Endothelial cell of hepatic sinusoid (primary cell): ENCODE measurements at regions not wholly inside any gene's neighbourhood (a gene's known extent, or its start where the extent isn't known, plus 50 kb on each side); places are given as distances from the start of the nearest gene placed in this dataset.
"Not testable (repeated sequence)": the region's sequence is repeated elsewhere in the genome, so short reads cannot be mapped to it uniquely, and the experiment has no call there.

ENCODE experiments used
- in situ Hi-C: cut with HindIII; loops from 2 replicates; pipeline ENCODE4 v1.10.0; 2017; ENCODE audit warnings: low sequenced_read_pairs

- in situ Hi-C loops: not testable (repeated sequence)
Observed at GRCh38 chr6:145570336-145570735, 165.0 kb downstream of the EPM2A start.

- in situ Hi-C loops: not testable (repeated sequence)
Observed at GRCh38 chr6:145574269-145574668, 161.1 kb downstream of the EPM2A start.
